Esophagus muscularis mucosa (tissue), 4 donors: ENCODE measurements at regions not wholly inside any gene's neighbourhood (a gene's known extent, or its start where the extent isn't known, plus 50 kb on each side); places are given as distances from the start of the nearest gene placed in this dataset.

ENCODE experiments used
- DNase-seq: peaks from one replicate; pipeline ENCODE4 v3.0.0-alpha.2; 2017; ENCODE audit errors: extremely low spot score
- H3K27ac ChIP-seq, 4 donors: fragments of 200-600 bp; sonication (generic); replicated peaks in 1 of 4; 1 replicate in 3 of 4; 2 replicates in 1 of 4; pipeline ENCODE4 v1.5.1; 2016 to 2019; ENCODE audit warnings: mild to moderate bottlenecking in 1 of 4
- H3K27me3 ChIP-seq, 4 donors: fragments of 200-600 bp; sonication (generic); one replicate each; pipeline versions ENCODE4 v1.5.1 to v1.6.0; 2016 to 2019
- H3K36me3 ChIP-seq, 4 donors: fragments of 200-600 bp; sonication (generic); one replicate each; pipeline ENCODE4 v1.5.1; 2016 to 2019
- H3K4me1 ChIP-seq, 4 donors: fragments of 200-600 bp; sonication (generic); one replicate each; pipeline ENCODE4 v1.5.1; 2016 to 2019
- H3K4me3 ChIP-seq, 4 donors: fragments of 200-600 bp; sonication (generic); 1 replicate in 2 of 4; 2 replicates in 2 of 4; pipeline ENCODE4 v1.5.1; 2016 to 2019; ENCODE audit warnings: mild to moderate bottlenecking in 4 of 4, moderate library complexity in 1 of 4
- H3K9me3 ChIP-seq, 4 donors: fragments of 200-600 bp; sonication (generic); 1 replicate in 3 of 4; 2 replicates in 1 of 4; pipeline ENCODE4 v1.5.1; 2016 to 2019
- CTCF ChIP-seq, 3 experiments: fragments of 200-600 bp in 2 of 3; fragments of 450-650 bp in 1 of 3; sonication (generic) in 2 of 3; IDR thresholded peaks; one replicate each; pipeline ENCODE4 v1.5.1; 2017 to 2019; ENCODE audit warnings: antibody characterized with exemption in 3 of 3, mild to moderate bottlenecking in 2 of 3, moderate library complexity in 1 of 3
- EP300 ChIP-seq: sonication (generic); formaldehyde crosslinking; IDR thresholded peaks from one replicate; pipeline ENCODE4 v1.6.1; 2017; ENCODE audit warnings: antibody characterized with exemption
- POLR2A ChIP-seq: fragments of 450-650 bp; IDR thresholded peaks from one replicate; pipeline ENCODE4 v1.6.1; 2017; ENCODE audit warnings: antibody characterized with exemption, moderate library complexity, mild to moderate bottlenecking, low read depth
- POLR2AphosphoS5 ChIP-seq, 2 donors: sonication (generic); formaldehyde crosslinking; IDR thresholded peaks; one replicate each; pipeline ENCODE4 v1.6.1; 2017; ENCODE audit warnings: antibody characterized with exemption in 2 of 2
- WGBS: methylation state at CpG from one replicate; pipeline ENCODE4 v1.1.5; 2018; 5-methylcytosine and 5-hydroxymethylcytosine counted together
- intact Hi-C: fragments of 100-400 bp; cut with DNase I; formaldehyde crosslinking; loops from one replicate; pipeline ENCODE4 v1.15.1; 2023

- intact Hi-C loops, result no loop called here
- TF ChIP-seq EP300 (no peak), CTCF (IDR thresholded peaks at IDR 0.05) (no peak), POLR2A (no peak), POLR2AphosphoS5 (IDR thresholded peaks at IDR 0.05) (no peak)
- DNase-seq, result no peak
Measured at GRCh38 chr18:78769502-78770105, 210.0 kb upstream of the SALL3 start.

GRCh38 chr18:78770139-78770822, 209.3 kb upstream of the SALL3 start:
- no peaks in the 10 kb centered on the region for H3K4me1 ChIP-seq
- H3K9me3 ChIP-seq, result no peaks in the 10 kb centered on the region
- intact Hi-C loops, result no loop called here
- no peak overlapping the region for H3K4me3 ChIP-seq
- 82% methylated on average over 21 of the region's 21 CpGs for WGBS
- no peaks in the 10 kb centered on the region for H3K36me3 ChIP-seq
- H3K27ac ChIP-seq, result no peak overlapping the region
- TF ChIP-seq POLR2A (no peak), EP300 (no peak), CTCF (IDR thresholded peaks at IDR 0.05) (no peak), POLR2AphosphoS5 (IDR thresholded peaks at IDR 0.05) (no peak)
- DNase-seq, result no peak
- peaks cover 0 to 67% (median 0%) of the 10 kb centered on the region in 4 donors for H3K27me3 ChIP-seq

More at GRCh38 chr18:78769502-78770105, 210.0 kb upstream of the SALL3 start:
- Histone ChIP-seq H3K9me3 (no peaks in the 10 kb centered on the region), H3K4me3 (no peak overlapping the region), H3K36me3 (no peaks in the 10 kb centered on the region), H3K4me1 (no peaks in the 10 kb centered on the region), H3K27me3 (peaks cover 0 to 67% (median 0%) of the 10 kb centered on the region in 4 donors), H3K27ac (no peak overlapping the region)
- 74% methylated on average over 15 of the region's 18 CpGs for WGBS

- H3K4me3 ChIP-seq, result no peak overlapping the region
- peaks cover 0 to 64% (median 0%) of the 10 kb centered on the region in 4 donors for H3K27me3 ChIP-seq
- no peaks in the 10 kb centered on the region for H3K4me1 ChIP-seq
- H3K36me3 ChIP-seq, result no peaks in the 10 kb centered on the region
- no peak overlapping the region for H3K27ac ChIP-seq
- H3K9me3 ChIP-seq, result no peaks in the 10 kb centered on the region
- intact Hi-C loops, result no loop called here
- TF ChIP-seq EP300 (no peak), CTCF (IDR thresholded peaks at IDR 0.05) (no peak), POLR2A (no peak), POLR2AphosphoS5 (IDR thresholded peaks at IDR 0.05) (no peak)
- WGBS, result 88% methylated on average over 11 of the region's 12 CpGs
- DNase-seq, result no peak
Measured at GRCh38 chr18:78770823-78771139, 208.8 kb upstream of the SALL3 start.

- TF ChIP-seq POLR2A, result no peak
- TF ChIP-seq POLR2AphosphoS5 (IDR thresholded peaks at IDR 0.05), result no peak
- TF ChIP-seq EP300, result no peak
- no peak for TF ChIP-seq CTCF (IDR thresholded peaks at IDR 0.05)
- H3K4me1 ChIP-seq, result no peaks in the 10 kb centered on the region
- H3K9me3 ChIP-seq, result no peaks in the 10 kb centered on the region
- H3K36me3 ChIP-seq, result no peaks in the 10 kb centered on the region
- no peak overlapping the region for H3K4me3 ChIP-seq
- H3K27ac ChIP-seq, result no peak overlapping the region
- 86% methylated on average over 17 of the region's 22 CpGs for WGBS
- no peak for DNase-seq
- intact Hi-C loops, result no loop called here
- H3K27me3 ChIP-seq, result peaks cover 0 to 56% (median 0%) of the 10 kb centered on the region in 4 donors
Measured at GRCh38 chr18:78771496-78772359, 207.9 kb upstream of the SALL3 start.
